Skeletal muscle cell (primary cell): ENCODE measurements at regions not wholly inside any gene's neighbourhood (a gene's known extent, or its start where the extent isn't known, plus 50 kb on each side); places are given as distances from the start of the nearest gene placed in this dataset.
A peak's percentile ranks its signal among the peaks of the same experiment; 100 is the strongest.

Experiments used
- DNase-seq: peaks from one replicate; pipeline ENCODE4 v3.0.0-alpha.2; 2010; ENCODE audit warnings: low read depth
- H3K4me3 ChIP-seq: 2 replicates; pipeline ENCODE4 v1.5.1; 2011; ENCODE audit warnings: low read depth, mild to moderate bottlenecking, control low read depth, low read length, moderate library complexity

- H3K4me3 ChIP-seq, result no peak overlapping the region
- no peak for DNase-seq
These were observed 203.6 kb downstream of the GXYLT1 start for GRCh38 chr12:41941079-41941478.

- DNase-seq, result no peak
- H3K4me3 ChIP-seq, result no peak overlapping the region
These were observed 204.1 kb downstream of the GXYLT1 start for GRCh38 chr12:41940571-41940970.

GRCh38 chr12:41936333-41936732 is 208.3 kb downstream of the GXYLT1 start:
- H3K4me3 ChIP-seq, result no peak overlapping the region
- DNase-seq, result no peak

GRCh38 chr12:41935911-41936310 is 208.8 kb downstream of the GXYLT1 start:
- H3K4me3 ChIP-seq, result no peak overlapping the region
- DNase-seq, result no peak

- peak overlapping the region; percentile 45 for H3K4me3 ChIP-seq
- no peak for DNase-seq
These were observed 212.1 kb downstream of the GXYLT1 start for GRCh38 chr12:41932470-41932991.

GRCh38 chr12:41930866-41931437 is 213.7 kb downstream of the GXYLT1 start:
- peak overlapping the region; percentile 3 for H3K4me3 ChIP-seq
- no peak for DNase-seq

GRCh38 chr12:41924111-41924510 is 220.6 kb downstream of the GXYLT1 start:
- no peak for DNase-seq
- no peak overlapping the region for H3K4me3 ChIP-seq

GRCh38 chr12:41923351-41923750 is 221.3 kb downstream of the GXYLT1 start:
- no peak for DNase-seq
- no peak overlapping the region for H3K4me3 ChIP-seq

GRCh38 chr12:41920355-41920754 is 224.3 kb downstream of the GXYLT1 start:
- no peak overlapping the region for H3K4me3 ChIP-seq
- DNase-seq, result no peak

- no peak for DNase-seq
- no peak overlapping the region for H3K4me3 ChIP-seq
These were observed 225.0 kb downstream of the GXYLT1 start for GRCh38 chr12:41919526-41920261.

- no peak overlapping the region for H3K4me3 ChIP-seq
- DNase-seq, result no peak
These were observed 225.6 kb downstream of the GXYLT1 start for GRCh38 chr12:41919048-41919447.

- no peak overlapping the region for H3K4me3 ChIP-seq
- DNase-seq, result peak; percentile 5
These were observed 226.7 kb downstream of the GXYLT1 start for GRCh38 chr12:41917938-41918341.

GRCh38 chr12:41917181-41917580 is 227.5 kb downstream of the GXYLT1 start:
- no peak for DNase-seq

GRCh38 chr12:41910578-41911320 is 233.9 kb downstream of the GXYLT1 start:
- H3K4me3 ChIP-seq, result no peak overlapping the region
- no peak for DNase-seq

More at GRCh38 chr12:41917181-41917580, 227.5 kb downstream of the GXYLT1 start:
- no peak overlapping the region for H3K4me3 ChIP-seq

GRCh38 chr12:41908206-41908605 is 236.5 kb downstream of the GXYLT1 start:
- no peak overlapping the region for H3K4me3 ChIP-seq
- no peak for DNase-seq

GRCh38 chr12:41907550-41907949 is 237.1 kb downstream of the GXYLT1 start:
- H3K4me3 ChIP-seq, result no peak overlapping the region
- no peak for DNase-seq

GRCh38 chr12:41907021-41907420 is 237.7 kb downstream of the GXYLT1 start:
- no peak overlapping the region for H3K4me3 ChIP-seq
- DNase-seq, result no peak

GRCh38 chr12:41905759-41906297 is 238.8 kb downstream of the GXYLT1 start:
- no peak for DNase-seq
- no peak overlapping the region for H3K4me3 ChIP-seq

GRCh38 chr12:41905073-41905758 is 239.5 kb downstream of the GXYLT1 start:
- no peak for DNase-seq
- no peak overlapping the region for H3K4me3 ChIP-seq

- no peak for DNase-seq
- H3K4me3 ChIP-seq, result no peak overlapping the region
These were observed 240.6 kb downstream of the GXYLT1 start for GRCh38 chr12:41904041-41904440.
